Mammary epithelial cell (primary cell): ENCODE measurements at regions not wholly inside any gene's neighbourhood (a gene's known extent, or its start where the extent isn't known, plus 50 kb on each side); places are given as distances from the start of the nearest gene placed in this dataset.

ENCODE experiments used
- EZH2 ChIP-seq: IDR thresholded peaks from 2 replicates; pipeline ENCODE4 v1.6.1; 2012; ENCODE audit warnings: low read length, inconsistent platforms, borderline replicate concordance
- TF ChIP-seq, protein P1 (sequence below), 2 donors: IDR thresholded peaks in 1 of 2; conservative IDR thresholded peaks in 1 of 2; 2 replicates each; pipeline ENCODE4 v1.5.1; 2011 to 2012; ENCODE audit warnings: inconsistent platforms in 2 of 2, low read length in 2 of 2, mild to moderate bottlenecking in 2 of 2, control low read depth in 1 of 2, low read depth in 1 of 2; ENCODE audit not compliant: insufficient read depth in 1 of 2; ENCODE audit errors: extremely low read depth in 1 of 2

DNA sequence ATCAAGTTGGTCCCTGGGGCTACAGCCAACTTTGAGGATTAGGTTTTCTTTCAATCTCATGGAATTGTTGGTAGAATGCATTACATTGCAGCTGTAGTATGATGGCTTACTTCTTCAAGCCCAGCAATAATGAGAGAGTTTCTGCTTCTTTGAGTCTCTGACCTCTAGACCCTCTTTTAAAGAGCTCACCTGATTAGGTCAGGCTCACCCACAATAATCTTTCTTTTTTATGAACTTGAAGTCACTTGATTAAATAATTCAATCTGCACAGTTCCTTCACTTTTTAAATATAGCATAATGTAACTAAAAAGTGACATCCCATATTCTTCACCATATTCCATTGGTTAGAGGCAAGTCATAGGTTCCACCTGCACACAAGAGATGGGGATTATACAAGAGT lies 547.5 kb upstream of the CT83 start:
- TF ChIP-seq, protein P1, sequence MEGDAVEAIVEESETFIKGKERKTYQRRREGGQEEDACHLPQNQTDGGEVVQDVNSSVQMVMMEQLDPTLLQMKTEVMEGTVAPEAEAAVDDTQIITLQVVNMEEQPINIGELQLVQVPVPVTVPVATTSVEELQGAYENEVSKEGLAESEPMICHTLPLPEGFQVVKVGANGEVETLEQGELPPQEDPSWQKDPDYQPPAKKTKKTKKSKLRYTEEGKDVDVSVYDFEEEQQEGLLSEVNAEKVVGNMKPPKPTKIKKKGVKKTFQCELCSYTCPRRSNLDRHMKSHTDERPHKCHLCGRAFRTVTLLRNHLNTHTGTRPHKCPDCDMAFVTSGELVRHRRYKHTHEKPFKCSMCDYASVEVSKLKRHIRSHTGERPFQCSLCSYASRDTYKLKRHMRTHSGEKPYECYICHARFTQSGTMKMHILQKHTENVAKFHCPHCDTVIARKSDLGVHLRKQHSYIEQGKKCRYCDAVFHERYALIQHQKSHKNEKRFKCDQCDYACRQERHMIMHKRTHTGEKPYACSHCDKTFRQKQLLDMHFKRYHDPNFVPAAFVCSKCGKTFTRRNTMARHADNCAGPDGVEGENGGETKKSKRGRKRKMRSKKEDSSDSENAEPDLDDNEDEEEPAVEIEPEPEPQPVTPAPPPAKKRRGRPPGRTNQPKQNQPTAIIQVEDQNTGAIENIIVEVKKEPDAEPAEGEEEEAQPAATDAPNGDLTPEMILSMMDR (conservative IDR thresholded peaks at IDR 0.05 in 1 of 2, IDR thresholded peaks at IDR 0.05 in 1 of 2; ENCODE audit: extremely low read depth in 1 of 2, insufficient read depth in 1 of 2, low read depth in 1 of 2, low read length in 2 of 2) = no peak
- no peak for TF ChIP-seq EZH2
